HG02885 (cell line): ENCODE measurements at regions not wholly inside any gene's neighbourhood (a gene's known extent, or its start where the extent isn't known, plus 50 kb on each side); places are given as distances from the start of the nearest gene placed in this dataset.

Experiments used
- ATAC-seq: cut with Tn5 transposase; IDR thresholded peaks from one replicate; pipeline ENCODE4 v1.9.1; 2021; ENCODE audit warnings: mild to moderate bottlenecking; ENCODE audit not compliant: unreplicated experiment, poor library complexity

GRCh38 chr11:133787379-133788141, 57.8 kb downstream of the SPATA19 start:
- no peak for ATAC-seq

- no peak for ATAC-seq
These were observed 59.4 kb downstream of the SPATA19 start for GRCh38 chr11:133785795-133786340.

DNA sequence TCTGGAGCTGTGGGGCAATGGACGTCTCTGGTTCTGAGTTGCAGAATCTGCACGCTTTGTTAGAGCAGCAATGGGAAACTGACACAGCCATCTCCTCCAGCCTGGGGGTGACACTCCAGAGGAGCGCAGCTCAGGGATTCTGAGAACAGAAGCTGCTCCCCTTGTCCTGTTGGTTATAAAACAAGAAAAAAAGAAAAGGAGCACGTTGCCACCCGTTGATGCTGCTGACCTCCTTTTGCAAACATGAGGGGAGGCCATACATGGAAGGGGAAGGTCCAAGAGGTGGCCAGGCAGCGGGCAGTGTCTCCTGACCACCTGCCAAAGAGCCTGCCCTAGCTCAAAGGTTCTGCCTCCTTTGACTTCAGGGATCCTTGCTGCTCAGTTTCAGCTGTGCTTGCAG, 61.0 kb downstream of the SPATA19 start:
- ATAC-seq, result no peak

DNA sequence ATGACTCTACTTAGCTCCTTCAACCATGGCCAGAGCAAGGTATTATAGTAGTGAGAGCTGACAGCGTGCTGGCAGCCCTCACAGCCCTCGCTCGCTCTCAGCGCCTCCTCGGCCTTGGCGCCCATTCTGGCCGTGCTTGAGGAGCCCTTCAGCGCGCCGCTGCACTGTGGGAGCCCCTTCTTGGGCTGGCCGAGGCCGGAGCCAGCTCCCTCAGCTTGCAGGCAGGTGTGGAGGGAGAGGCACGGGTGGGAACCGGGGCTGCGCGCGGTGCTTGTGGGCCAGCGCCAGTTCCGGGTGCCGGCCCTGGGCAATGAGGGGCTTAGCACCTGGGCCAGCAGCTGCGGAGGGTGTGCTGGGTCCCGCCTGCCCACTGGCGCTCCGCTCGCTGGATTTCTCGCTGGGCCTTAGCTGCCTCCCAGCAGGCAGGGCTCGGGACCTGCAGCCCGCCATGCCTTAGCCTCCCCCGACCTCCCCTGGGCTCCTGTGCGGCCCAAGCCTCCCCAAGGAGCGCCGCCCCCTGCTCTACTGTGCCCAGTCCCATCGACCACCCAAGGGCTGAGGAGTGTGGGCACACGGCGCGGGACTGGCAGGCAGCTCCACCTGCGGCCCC, 63.1 kb downstream of the SPATA19 start:
- ATAC-seq, result no peak

GRCh38 chr11:133778161-133778560, 67.2 kb downstream of the SPATA19 start:
- ATAC-seq, result no peak

- no peak for ATAC-seq
These were observed 68.5 kb downstream of the SPATA19 start for GRCh38 chr11:133776671-133777367.

DNA sequence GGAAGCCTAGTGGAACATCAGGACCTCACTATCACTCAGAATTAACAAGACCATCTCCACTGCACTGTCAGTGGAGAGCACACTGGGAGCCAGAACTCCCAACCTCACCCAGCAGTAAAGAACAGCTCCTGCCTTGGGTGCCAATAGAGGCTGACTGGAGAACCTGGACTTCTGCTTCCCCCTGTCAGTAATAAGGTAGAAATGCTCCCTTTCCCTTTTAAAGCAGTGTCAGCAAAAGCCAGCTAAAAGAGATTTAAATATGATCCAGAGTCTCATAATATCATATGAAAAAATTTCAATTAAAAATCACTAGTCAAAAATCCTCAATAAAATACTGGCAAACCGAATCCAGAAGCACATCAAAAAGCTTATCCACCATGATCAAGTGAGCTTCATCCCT, 82.8 kb downstream of the SPATA19 start:
- no peak for ATAC-seq

DNA sequence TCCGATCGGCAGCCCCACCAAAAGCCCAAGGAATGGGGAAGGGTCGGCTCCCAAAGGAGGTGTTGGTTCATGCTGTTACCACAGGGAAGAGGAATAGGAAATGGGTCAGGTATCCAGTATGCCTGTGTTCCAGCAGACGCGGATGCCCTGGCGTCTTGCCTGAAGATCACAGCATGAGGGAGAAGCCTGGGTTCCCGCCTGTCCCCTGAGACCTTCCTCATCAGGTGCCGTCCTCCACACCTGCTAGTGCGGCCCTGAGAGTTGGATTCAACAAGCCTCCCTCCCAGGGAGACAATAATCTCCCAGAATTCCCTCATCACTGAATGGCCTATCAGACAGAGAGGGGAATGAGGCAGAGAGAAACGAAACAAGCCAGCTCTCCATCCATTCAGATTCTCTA, 92.2 kb downstream of the SPATA19 start:
- ATAC-seq, result no peak

DNA sequence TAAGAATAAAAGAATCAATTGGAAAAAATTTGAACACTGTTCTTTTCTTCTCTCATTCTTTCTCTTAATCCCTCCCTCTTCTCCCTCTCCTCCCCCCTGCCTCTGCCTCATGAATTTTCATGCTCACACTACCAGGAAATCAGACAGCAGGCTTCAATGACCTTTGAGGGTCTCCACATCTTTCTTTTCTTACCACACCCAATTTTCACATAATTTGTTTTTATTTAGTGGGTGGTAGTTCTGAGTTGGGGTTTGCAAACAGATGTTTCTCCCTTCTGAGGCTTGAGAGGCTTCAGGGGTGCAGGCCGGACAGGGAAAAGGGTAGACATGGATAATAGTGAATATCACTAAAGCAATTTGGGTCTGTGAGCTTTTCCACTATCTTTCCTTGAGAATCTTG, 95.5 kb downstream of the SPATA19 start:
- no peak for ATAC-seq

- no peak for ATAC-seq
These were observed 97.9 kb downstream of the SPATA19 start for GRCh38 chr11:133747409-133747808.

DNA sequence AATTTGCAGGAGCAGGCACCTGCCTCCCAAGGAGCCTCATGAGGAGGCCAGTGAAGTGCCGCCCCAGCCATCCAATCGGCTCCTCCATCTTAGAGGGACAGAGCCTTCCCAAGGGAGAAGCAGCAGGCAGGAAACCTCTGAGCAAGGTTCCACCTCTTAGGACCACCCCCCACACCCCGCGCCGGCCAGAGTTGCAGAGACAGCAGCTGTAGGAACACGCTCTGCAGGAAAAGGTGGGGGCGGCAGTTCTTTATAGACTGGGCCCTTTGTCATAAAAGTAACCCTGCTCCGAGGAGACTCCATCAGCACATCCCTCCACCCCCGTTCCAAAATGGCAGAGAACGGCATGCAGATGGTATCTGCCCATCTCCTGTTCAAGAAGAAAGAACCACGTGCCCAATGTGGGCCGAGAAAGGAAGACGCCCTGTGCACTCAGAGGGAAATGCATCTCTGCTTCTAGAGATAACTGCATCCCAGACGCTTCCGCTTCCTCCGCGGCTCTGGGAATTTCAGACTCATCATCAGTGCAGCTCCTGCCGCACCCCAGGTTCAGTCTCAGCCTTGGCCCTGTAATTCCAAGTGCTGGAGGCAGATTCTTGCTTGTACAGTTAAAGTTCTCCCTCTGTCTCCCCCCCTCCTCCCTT, 98.5 kb downstream of the SPATA19 start:
- no peak for ATAC-seq

GRCh38 chr11:133745791-133746190, 99.5 kb downstream of the SPATA19 start:
- no peak for ATAC-seq

GRCh38 chr11:133742353-133742752, 103.0 kb downstream of the SPATA19 start:
- no peak for ATAC-seq

GRCh38 chr11:133740963-133741362, 104.3 kb downstream of the SPATA19 start:
- ATAC-seq, result no peak

- ATAC-seq, result no peak
These were observed 105.8 kb downstream of the SPATA19 start for GRCh38 chr11:133739481-133739880.

GRCh38 chr11:133738624-133739023, 106.7 kb downstream of the SPATA19 start:
- ATAC-seq, result no peak

- ATAC-seq, result no peak
These were observed 111.7 kb downstream of the SPATA19 start for GRCh38 chr11:133733631-133734030.

GRCh38 chr11:133732109-133732674, 113.1 kb downstream of the SPATA19 start:
- no peak for ATAC-seq

DNA sequence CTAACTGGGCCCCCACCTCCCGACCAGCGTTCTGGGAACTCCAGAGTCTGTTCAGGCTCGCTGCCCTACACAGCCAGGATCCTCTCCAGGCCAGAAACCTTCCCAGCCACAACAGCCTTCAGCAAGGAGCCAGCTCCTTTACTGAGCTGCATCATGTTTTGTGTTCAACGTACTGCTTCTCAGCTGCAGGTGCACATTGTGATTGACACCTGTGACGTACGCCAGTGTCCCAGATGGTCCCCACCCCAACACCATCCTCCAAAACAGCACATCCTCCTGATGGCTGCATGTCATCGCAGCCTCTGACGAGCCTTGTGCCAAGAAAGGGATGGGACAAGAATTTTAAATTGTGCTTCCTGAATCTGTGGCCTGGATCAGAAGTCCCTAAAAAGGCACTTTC, 117.5 kb downstream of the SPATA19 start:
- ATAC-seq, result no peak

GRCh38 chr11:133726542-133726941, 118.8 kb downstream of the SPATA19 start:
- ATAC-seq, result no peak
